Adrenal gland (tissue), 5 donors: ENCODE measurements at regions not wholly inside any gene's neighbourhood (a gene's known extent, or its start where the extent isn't known, plus 50 kb on each side); places are given as distances from the start of the nearest gene placed in this dataset.

Experiments
- CTCF ChIP-seq, 6 experiments: fragments of 450-650 bp in 4 of 6; fragments of 200-600 bp in 2 of 6; sonication (generic) in 1 of 6; IDR thresholded peaks; 1 replicate in 5 of 6; 2 replicates in 1 of 6; pipeline versions ENCODE4 v1.5.1 to v1.8.0; 2016 to 2021; ENCODE audit warnings: antibody characterized with exemption in 6 of 6, mild to moderate bottlenecking in 2 of 6, moderate library complexity in 1 of 6
- POLR2A ChIP-seq, 2 donors: fragments of 450-650 bp; IDR thresholded peaks; one replicate each; pipeline ENCODE4 v1.6.1; 2017; ENCODE audit warnings: antibody characterized with exemption in 2 of 2, mild to moderate bottlenecking in 2 of 2, moderate library complexity in 1 of 2
- donor health status: DM: no; HTN: no; CAD: no.

GRCh38 chr13:59360916-59361315 is 802.8 kb downstream of the DIAPH3 start:
- no peak for TF ChIP-seq CTCF (IDR thresholded peaks at IDR 0.05)
- TF ChIP-seq POLR2A (IDR thresholded peaks at IDR 0.05) = no peak
